ENCODE measurements at regions not wholly inside any gene's neighbourhood (a gene's known extent, or its start where the extent isn't known, plus 50 kb on each side); places are given as distances from the start of the nearest gene placed in this dataset.
"Not testable (repeated sequence)": the region's sequence is repeated elsewhere in the genome, so short reads cannot be mapped to it uniquely, and the experiment has no call there.

GRCh38 chr7:130789436-130789835 is 55.4 kb upstream of the KLF14 start:
- H3K4me3 ChIP-seq (ENCODE audit: low read depth, low read length), result no peak overlapping the region
- no peak for DNase-seq (ENCODE audit: low read depth)
- TF ChIP-seq CTCF (conservative IDR thresholded peaks at IDR 0.05; ENCODE audit: low read depth, low read length), result no peak

DNA sequence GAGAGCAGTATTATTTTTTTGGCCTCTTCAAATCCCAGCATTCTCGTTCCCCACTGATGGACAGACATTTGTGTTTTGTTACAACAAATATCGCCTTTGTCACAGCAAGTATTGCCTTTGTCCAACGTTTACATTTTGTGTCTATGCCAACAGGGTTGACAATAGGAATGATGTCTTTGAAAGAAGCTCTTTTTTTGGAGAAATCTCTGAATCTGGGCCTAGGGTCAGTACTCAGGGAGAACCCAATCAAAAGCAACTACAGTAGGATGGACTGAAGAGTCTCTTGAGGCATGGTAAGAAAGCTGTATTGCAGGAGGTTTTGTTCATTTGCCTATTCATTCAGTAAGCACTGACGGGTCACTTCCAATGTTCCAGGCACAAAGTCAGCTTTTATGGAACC is 57.7 kb upstream of the KLF14 start:
- H3K4me3 ChIP-seq (ENCODE audit: low read depth, low read length), result no peak overlapping the region
- DNase-seq (ENCODE audit: low read depth), result no peak
- no peak for TF ChIP-seq CTCF (conservative IDR thresholded peaks at IDR 0.05; ENCODE audit: low read depth, low read length)

GRCh38 chr7:130793855-130794618 is 60.0 kb upstream of the KLF14 start:
- no peak for TF ChIP-seq CTCF (conservative IDR thresholded peaks at IDR 0.05; ENCODE audit: low read depth, low read length)
- no peak overlapping the region for H3K4me3 ChIP-seq (ENCODE audit: low read depth, low read length)
- no peak for DNase-seq (ENCODE audit: low read depth)

DNA sequence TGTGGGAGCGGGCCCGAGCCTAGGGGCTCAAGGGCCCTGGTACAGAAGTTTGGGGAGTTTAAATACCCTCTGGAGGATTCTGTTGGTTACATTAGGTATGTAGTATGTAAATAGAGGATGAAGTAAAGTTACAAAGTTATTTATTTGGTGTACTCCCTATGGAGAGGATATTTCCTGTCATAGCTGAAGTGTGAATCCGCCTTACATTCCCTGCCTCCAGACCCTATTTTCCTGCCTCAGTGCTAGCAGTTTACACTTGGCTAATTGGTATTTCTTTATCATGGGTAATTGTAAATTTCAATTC is 60.6 kb upstream of the KLF14 start:
- TF ChIP-seq CTCF (conservative IDR thresholded peaks at IDR 0.05; ENCODE audit: low read depth, low read length), result no peak
- no peak for DNase-seq (ENCODE audit: low read depth)
- no peak overlapping the region for H3K4me3 ChIP-seq (ENCODE audit: low read depth, low read length)

DNA sequence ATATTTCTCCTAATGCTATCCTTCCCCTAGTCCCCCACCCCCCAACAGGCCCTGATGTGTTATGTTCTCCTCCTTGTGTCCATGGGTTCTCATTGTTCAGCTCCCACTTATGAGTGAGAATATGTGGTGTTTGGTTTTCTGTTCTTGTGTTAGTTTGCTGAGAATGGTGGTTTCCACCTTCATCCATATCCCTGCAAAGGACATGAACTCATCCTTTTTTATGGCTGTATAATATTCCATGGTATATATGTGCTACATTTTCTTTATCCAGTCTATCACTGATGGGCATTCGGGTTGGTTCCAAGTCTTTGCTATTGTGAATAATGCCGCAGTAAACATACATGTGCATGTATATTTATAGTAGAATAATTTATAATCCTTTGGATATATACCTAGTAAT is 62.4 kb upstream of the KLF14 start:
- not testable (repeated sequence) for DNase-seq (ENCODE audit: low read depth); H3K4me3 ChIP-seq (ENCODE audit: low read depth, low read length)

DNA sequence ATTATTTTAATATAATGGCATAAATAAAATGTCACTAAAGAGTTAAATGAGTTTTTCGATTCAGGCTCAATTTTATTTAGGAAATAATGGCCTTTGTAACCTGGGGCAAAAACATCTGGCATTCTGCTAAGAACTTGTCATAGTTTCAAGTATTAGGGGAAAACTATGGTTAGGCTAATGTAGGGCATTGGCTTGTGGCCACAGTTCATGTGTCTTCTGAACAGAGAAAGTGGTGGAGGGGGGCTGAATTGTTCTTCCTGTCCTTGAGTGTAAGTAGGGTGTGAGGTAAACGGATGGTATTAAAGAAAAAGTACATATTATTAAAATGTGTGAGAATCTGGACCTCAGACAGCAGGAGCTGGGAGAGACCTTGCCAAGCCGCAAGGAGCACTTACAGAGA is 69.1 kb upstream of the KLF14 start:
- no peak overlapping the region for H3K4me3 ChIP-seq (ENCODE audit: low read depth, low read length)
- no peak for TF ChIP-seq CTCF (conservative IDR thresholded peaks at IDR 0.05; ENCODE audit: low read depth, low read length)
- DNase-seq (ENCODE audit: low read depth), result no peak

DNA sequence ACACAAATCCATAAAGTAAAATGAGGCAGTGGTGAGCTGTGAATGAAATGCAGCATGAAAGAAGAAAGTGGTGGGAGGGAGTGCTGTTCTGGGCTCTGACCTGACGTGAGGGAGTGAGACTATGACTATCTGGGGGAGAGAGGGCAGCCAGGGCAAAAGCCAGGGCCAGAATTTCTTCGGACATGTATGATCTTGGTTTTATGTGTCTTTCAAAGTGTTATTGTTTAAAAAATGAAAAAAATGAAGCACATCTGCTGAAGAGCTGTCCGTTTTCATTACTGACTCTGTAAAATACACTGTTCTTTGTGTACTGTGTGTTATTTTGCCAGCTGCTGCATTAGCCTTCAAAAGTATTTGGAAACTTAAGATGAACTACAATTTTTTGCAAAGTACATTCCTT is 70.2 kb upstream of the KLF14 start:
- no peak for TF ChIP-seq CTCF (conservative IDR thresholded peaks at IDR 0.05; ENCODE audit: low read depth, low read length)
- no peak for DNase-seq (ENCODE audit: low read depth)
- H3K4me3 ChIP-seq (ENCODE audit: low read depth, low read length), result no peak overlapping the region

GRCh38 chr7:130812819-130813218 is 78.8 kb upstream of the KLF14 start:
- not testable (repeated sequence) for H3K4me3 ChIP-seq (ENCODE audit: low read depth, low read length); DNase-seq (ENCODE audit: low read depth)

Data from epithelial cell of proximal tubule (primary cell).